ENCODE measurements at regions not wholly inside any gene's neighbourhood (a gene's known extent, or its start where the extent isn't known, plus 50 kb on each side); places are given as distances from the start of the nearest gene placed in this dataset.

GRCh38 chr12:125538401-125539199 lies 473.4 kb downstream of the AACS start:
- H3K27me3 ChIP-seq, result no peaks in the 10 kb centered on the region
- H3K9me3 ChIP-seq (replicated peaks in 1 of 3), result no peaks in the 10 kb centered on the region
- 61 to 73% (median 68%) methylated on average over 11 of the region's 11 CpGs for WGBS, 4 donors
- no peaks in the 10 kb centered on the region for H3K4me1 ChIP-seq (replicated peaks in 1 of 2)
- intact Hi-C loops (cut with DNase I), result no loop called here
- no peak for TF ChIP-seq CTCF (IDR thresholded peaks at IDR 0.05)
- no peak for TF ChIP-seq POLR2A (IDR thresholded peaks at IDR 0.05)
- no peak overlapping the region for H3K4me3 ChIP-seq
- H3K36me3 ChIP-seq (replicated peaks in 1 of 2), result no peaks in the 10 kb centered on the region
- no peak overlapping the region for H3K27ac ChIP-seq
- DNase-seq, result no peak

GRCh38 chr12:125540580-125541204 lies 475.5 kb downstream of the AACS start:
- H3K9me3 ChIP-seq (replicated peaks in 1 of 3), result no peaks in the 10 kb centered on the region
- intact Hi-C loops (cut with DNase I), result no loop called here

GRCh38 chr12:125544960-125545359 lies 479.7 kb downstream of the AACS start:
- intact Hi-C loops (cut with DNase I), result no loop called here
- no peaks in the 10 kb centered on the region for H3K4me1 ChIP-seq (replicated peaks in 1 of 2)
- 52 to 73% (median 57%) methylated on average over 3 of the region's 3 CpGs for WGBS, 4 donors
- DNase-seq, result no peak
- H3K27ac ChIP-seq, result no peak overlapping the region
- TF ChIP-seq POLR2A (IDR thresholded peaks at IDR 0.05), result no peak
- TF ChIP-seq CTCF (IDR thresholded peaks at IDR 0.05), result no peak
- no peaks in the 10 kb centered on the region for H3K9me3 ChIP-seq (replicated peaks in 1 of 3)
- no peaks in the 10 kb centered on the region for H3K36me3 ChIP-seq (replicated peaks in 1 of 2)
- H3K4me3 ChIP-seq, result no peak overlapping the region
- no peaks in the 10 kb centered on the region for H3K27me3 ChIP-seq

More at GRCh38 chr12:125540580-125541204, 475.5 kb downstream of the AACS start:
- no peak for TF ChIP-seq CTCF (IDR thresholded peaks at IDR 0.05)
- TF ChIP-seq POLR2A (IDR thresholded peaks at IDR 0.05), result no peak
- Histone ChIP-seq H3K4me3 (no peak overlapping the region), H3K36me3 (replicated peaks in 1 of 2) (no peaks in the 10 kb centered on the region), H3K27ac (no peak overlapping the region), H3K4me1 (replicated peaks in 1 of 2) (no peaks in the 10 kb centered on the region), H3K27me3 (no peaks in the 10 kb centered on the region)
- DNase-seq, result no peak
- WGBS, 4 donors, result 59 to 69% (median 67%) methylated on average over 5 of the region's 5 CpGs

GRCh38 chr12:125549171-125549570 lies 483.9 kb downstream of the AACS start:
- Histone ChIP-seq H3K4me1 (replicated peaks in 1 of 2) (no peaks in the 10 kb centered on the region), H3K27me3 (no peaks in the 10 kb centered on the region), H3K9me3 (replicated peaks in 1 of 3) (no peaks in the 10 kb centered on the region), H3K4me3 (no peak overlapping the region), H3K27ac (no peak overlapping the region), H3K36me3 (replicated peaks in 1 of 2) (no peaks in the 10 kb centered on the region)
- intact Hi-C loops (cut with DNase I), result no loop called here
- no peak for DNase-seq
- TF ChIP-seq POLR2A (IDR thresholded peaks at IDR 0.05), result no peak
- no peak for TF ChIP-seq CTCF (IDR thresholded peaks at IDR 0.05)
- WGBS, 4 donors, result 76 to 83% (median 78%) methylated on average over 4 of the region's 4 CpGs

Measured in adrenal gland (tissue), 9 donors.